Forelimb muscle (tissue), 1 donor: ENCODE measurements at regions not wholly inside any gene's neighbourhood (a gene's known extent, or its start where the extent isn't known, plus 50 kb on each side); places are given as distances from the start of the nearest gene placed in this dataset.

ENCODE experiments used
- DNase-seq: peaks from one replicate; pipeline ENCODE4 v3.0.0-alpha.2; 2013; ENCODE audit warnings: low read depth

DNA sequence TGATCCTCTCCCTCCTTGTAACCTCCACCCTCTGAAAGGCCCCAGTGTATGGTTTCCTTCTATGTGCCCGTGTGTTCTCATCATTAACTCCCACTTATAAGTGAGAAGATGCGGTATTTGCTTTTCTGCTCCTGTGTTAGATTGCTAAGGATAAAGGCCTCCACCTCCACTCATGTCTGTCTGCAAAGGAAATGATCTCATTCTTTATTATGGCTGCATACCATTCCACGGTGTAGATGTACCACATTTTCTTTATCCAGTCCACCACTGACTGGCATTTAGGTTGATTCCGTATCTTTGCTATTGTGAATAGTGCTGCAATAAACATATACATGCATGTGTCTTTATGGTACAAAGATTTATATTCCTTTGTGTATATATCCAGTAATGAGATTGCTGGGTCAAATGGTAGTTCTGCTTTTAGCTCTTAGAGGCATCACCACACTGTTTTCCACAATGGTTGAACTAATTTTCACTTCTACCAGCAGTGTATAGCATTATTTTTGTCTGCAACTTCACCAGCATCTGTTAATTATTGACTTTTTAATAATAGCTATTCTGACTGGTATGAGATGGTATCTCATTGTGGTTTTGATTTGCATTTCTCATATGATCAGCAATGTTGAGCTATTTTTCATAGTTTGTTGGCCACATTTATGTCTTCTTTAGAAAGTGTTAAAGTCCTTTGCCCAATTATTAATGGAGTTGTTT lies 1030.9 kb downstream of the FSTL5 start:
- DNase-seq = no peak

DNA sequence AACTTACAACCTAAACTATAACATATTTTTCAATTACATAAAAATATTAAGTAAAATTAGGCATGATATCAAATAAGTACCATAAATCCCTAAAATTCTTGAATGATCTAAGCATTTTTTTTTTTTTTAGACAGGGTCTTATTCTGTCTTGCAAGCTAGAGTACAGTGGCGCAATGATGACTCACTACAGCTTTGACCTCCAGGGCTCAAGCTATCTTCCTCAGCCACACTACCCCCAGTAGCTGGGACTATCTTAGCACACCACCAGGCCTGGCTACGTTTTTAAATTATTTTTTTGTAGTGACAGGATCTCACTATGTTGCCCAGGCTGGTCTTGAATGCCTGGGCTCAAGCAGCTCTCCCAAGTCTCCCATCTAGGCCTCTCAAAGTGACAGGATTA lies 1042.3 kb downstream of the FSTL5 start:
- no peak for DNase-seq

DNA sequence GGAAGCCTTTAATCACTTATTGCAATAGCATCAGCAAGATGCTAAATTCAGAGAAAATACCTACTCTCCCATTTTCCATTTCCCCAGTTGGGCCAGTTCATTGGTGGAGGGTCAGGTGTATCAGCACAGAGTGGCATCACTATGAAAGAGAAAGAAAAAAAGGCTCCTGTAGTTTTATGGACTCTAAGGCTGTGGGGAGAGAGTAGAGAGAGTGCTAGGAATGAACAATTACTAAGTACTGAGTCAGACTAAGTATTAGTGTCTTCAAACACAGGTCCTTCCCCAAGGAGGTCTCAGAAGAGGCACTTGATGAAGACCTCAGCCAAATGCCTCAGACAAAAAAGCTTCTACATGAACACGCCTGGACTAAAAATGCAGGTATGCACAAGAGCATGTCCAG lies 1061.9 kb downstream of the FSTL5 start:
- no peak for DNase-seq

DNA sequence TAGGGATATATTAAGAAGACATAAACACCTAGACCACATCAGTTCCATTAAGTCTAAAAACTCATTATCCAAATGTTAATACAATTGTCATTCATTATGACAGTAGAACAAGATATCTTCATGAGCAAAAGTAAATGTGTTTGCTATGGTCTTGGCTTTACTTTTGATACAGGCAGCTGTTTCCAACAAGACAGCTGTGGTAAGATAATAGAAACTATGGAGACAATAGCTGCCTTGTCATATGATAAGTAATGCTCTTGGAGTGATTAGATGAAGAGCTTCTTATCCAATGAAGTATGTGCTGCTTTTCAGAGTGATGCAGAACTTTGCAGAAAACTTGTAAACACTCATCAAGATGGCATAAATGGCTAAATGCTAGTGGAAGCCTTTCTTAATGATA lies 1066.0 kb downstream of the FSTL5 start:
- no peak for DNase-seq

DNA sequence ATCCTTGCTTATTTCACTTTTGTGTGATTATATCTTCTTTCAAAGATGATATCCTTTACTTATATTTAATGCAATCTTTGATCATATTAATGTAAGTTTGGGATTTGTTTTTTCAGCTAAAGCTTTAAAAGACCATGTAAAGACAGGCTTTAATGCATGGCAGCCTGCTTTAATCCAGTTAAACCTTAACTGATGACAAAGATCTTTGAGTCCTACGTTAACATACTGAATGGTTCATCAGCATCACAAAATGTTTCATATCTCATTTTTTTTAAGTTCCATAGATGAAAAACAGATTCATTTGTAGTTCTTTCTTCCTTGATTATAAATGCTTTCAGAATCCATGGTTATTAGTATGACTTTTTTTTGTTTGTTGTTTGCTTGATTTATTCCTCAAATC lies 1102.8 kb downstream of the FSTL5 start:
- DNase-seq = no peak
